Renal pelvis (tissue), 1 donor: ENCODE measurements at regions not wholly inside any gene's neighbourhood (a gene's known extent, or its start where the extent isn't known, plus 50 kb on each side); places are given as distances from the start of the nearest gene placed in this dataset.

Experiments used
- DNase-seq: peaks from one replicate; pipeline ENCODE4 v3.0.0-alpha.2; 2013

GRCh38 chr12:88996200-88996788 is 356.0 kb downstream of the DUSP6 start:
- no peak for DNase-seq

- DNase-seq, result no peak
These were observed 357.3 kb downstream of the DUSP6 start for GRCh38 chr12:88994971-88995370.

DNA sequence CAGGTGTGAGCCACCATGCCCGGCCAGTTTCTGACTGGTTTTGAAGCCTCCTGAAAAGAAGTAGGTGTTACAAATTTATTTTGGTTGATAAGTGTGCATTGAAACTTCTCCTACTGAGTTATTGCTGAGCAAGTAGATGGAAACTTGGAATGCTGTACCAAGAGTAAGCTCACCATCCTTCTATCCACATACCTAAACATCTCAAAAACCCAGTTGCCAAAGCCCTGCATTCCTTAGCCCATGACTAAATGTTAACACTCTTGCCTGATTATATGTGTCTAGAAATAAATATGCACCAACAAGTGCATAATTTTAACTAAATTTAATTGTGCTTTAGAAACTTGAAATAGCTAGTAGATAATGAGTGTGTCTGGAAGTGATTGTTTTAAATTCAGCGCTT is 357.8 kb downstream of the DUSP6 start:
- no peak for DNase-seq

DNA sequence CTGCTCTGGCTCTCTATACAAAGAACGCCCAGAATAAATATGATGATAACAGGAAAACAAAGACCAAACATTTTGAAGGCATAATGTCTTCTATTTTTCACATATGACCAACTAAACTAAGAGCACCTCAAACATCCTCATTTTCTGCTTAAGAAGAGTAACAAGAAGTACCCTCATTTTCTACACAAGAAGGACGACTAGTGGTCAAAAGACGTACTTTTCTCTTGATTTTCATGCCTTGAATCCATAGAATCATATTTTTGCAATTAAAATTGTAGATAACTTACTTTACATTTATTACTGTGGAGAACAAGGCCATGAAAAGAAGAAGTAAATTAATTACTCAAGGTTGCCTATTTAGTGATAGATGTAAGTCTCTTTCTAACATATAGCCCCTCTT is 358.6 kb downstream of the DUSP6 start:
- DNase-seq, result peak; percentile 40

GRCh38 chr12:88986056-88986455 is 366.2 kb downstream of the DUSP6 start:
- DNase-seq, result no peak

GRCh38 chr12:88985631-88986030 is 366.7 kb downstream of the DUSP6 start:
- DNase-seq, result no peak

DNA sequence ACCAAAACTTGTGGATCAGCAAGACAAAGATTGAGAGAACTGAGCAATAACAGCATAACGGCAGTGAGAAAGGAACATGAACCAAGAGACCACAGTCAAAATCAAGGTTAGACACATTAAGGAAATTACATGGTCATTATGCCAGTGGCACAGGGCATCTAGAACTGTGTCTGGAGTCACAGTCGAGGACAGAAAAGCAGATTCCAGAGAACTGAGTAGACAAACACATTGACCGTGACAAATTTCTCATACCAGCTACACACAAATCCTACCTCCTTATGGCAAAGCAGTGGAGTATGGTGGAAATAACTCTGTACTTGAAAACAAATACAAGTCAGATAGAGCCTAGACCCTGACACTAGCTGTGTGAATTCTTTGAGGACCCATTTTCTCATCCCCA is 367.3 kb downstream of the DUSP6 start:
- no peak for DNase-seq

GRCh38 chr12:88982694-88983093 is 369.6 kb downstream of the DUSP6 start:
- no peak for DNase-seq

GRCh38 chr12:88977115-88977514 is 375.2 kb downstream of the DUSP6 start:
- no peak for DNase-seq

DNA sequence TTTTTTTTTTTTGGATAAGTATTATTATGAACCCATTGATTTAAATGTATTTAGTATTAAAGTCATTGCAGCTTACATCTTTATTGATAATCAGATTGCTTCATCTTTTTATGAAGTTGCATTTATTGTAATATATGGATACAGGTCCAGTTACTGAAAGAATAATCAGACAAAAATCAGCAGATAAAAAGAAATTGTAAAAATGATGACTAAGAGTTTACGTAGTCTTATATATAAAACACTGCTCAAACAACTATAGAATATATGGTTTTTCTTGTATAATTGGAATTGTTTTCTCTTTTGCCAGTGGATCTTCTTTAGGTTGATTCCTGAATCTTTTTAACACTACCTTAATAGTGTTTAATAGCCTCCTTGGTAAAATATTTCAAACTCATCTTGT is 378.3 kb downstream of the DUSP6 start:
- DNase-seq, result no peak

DNA sequence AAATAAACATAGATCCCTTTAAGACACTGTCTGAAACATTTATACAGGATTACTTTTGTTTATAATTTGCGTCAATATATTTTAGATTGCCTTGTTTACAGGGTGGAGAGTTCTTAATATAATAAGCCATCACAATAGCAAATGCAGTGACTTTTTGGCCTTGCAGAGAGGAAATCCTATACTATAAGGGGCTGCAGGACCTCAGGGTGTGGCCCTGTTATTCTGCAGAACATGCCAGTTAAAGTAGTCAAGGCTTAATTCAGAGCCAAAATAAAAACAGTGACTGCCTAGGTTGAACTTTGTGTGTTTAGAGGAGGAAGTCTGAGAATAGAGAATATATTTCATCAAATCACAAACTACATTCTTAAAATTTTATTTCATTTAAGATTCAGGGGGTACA is 381.6 kb downstream of the DUSP6 start:
- no peak for DNase-seq

DNA sequence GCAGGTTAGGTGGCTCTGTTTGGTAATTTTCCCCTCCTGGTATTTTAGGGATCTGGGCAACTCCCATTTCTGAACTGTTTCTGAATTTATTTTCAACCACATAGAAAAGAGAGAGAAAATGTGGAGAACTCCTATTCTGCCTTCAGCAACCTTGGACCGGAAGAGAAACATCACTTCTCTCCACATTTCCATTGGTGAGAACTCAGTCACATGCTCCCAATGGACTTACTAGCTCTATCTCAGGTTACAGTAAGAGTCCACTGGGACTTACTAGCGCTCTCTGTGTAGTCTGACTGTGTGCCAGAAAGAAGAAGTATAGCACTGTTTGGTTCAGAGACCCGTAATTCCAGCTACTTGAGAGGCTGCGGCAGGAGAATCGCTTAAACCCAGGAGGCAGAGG is 383.2 kb downstream of the DUSP6 start:
- DNase-seq, result no peak

DNA sequence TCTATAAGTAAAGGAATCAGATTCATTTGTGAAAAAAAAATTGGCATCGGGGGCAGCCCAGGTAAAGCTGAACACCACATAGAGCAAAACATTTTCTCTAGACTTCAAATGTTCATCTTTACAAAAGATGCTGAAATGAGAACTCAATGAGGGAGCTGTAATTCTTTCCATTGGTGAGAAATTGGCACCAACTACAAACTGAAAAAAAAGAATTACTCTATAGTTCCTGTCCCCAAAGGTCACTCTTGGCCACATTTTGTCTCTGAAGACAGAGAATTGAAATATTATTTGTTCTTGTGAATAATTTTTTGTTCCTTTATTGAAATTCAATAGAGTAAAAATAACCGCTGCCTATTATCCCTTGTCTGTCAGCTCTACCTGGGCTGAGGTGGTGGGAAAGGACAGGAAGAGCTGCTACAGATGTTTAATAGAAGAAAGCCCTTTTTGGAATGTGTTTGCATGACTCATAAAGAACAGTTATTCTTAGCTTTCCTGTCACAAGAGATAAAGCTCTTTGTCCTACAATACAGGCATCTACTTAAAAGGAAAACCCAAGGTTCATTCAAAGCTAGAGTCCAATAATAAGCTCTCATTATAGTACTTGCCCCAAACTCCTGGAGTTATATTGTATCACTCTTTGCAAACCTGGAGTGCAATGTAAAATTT is 380.1 kb upstream of the KITLG start:
- no peak for DNase-seq

DNA sequence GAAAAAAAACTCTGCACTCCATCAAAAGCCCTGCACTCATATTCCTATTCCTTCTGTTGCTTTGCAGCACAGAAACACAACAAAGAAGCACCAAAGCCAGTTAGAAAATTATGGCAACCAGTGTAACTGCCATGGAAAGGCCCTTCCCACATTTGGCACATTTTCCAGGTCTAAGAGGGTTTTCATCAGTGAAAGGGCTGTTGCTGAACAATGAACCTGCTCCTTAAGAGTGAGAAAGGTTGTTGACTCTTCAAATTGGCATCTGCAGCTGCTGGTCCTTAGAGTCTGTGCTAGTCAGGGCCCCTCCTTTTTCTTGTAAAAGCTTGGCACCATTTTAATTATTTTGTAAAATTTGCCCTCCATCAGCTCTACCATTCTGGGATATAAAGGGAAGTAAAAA is 378.7 kb upstream of the KITLG start:
- no peak for DNase-seq

GRCh38 chr12:88958153-88958552 is 377.9 kb upstream of the KITLG start:
- no peak for DNase-seq

GRCh38 chr12:88957358-88957757 is 377.1 kb upstream of the KITLG start:
- DNase-seq, result no peak

DNA sequence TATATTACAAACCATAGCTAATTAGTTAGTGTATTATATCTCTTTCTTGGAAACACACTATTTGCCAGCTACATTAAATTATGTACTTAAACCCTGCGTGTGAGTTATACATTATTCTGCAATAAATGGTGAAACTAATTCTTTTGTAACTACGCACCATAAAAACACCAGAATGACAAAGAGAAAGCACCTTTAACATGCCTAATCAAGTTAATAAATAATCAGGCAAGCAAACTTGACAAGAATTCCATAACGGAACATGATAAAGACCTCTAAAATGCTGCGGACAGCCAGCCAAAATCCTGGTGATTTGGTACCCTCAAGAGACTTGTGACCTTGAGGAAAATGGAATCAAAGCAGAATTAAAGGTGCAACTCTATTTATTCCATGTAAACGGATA is 375.3 kb upstream of the KITLG start:
- DNase-seq, result no peak

GRCh38 chr12:88953029-88953586 is 372.8 kb upstream of the KITLG start:
- DNase-seq, result no peak

GRCh38 chr12:88952562-88952942 is 372.3 kb upstream of the KITLG start:
- DNase-seq, result no peak

DNA sequence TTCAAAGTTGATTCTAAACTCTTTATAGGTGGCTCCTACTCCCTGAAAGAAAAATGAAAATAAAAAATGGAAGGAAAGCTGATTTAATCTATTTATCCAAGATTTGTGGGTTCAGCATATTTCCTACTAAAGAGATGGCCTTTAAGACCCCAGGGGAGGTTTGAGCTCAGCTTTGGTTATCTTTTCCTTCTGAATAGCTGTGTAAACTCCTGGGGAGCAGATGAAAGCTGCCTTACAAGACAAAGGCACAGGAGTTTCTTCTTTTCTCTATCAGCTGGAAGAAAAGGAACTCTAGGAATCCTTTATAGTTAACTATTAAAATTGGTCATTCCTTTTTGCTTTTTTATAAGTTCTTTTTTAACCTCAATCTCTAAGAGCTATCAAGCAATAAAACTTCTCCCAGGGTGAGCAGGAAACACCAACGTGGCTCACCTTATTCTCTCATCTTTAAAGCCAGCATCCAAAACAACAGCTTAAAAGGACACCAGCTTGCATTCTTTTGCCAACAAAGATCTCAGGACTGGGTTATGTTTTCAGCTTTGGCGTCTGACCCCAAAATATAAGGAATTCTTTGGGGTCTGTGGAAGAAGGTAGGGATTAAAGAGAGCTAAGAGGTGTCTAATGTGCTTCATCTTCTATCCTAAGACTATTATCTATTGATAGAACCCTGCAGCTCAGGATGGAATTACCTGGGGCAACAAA is 371.7 kb upstream of the KITLG start:
- no peak for DNase-seq

DNA sequence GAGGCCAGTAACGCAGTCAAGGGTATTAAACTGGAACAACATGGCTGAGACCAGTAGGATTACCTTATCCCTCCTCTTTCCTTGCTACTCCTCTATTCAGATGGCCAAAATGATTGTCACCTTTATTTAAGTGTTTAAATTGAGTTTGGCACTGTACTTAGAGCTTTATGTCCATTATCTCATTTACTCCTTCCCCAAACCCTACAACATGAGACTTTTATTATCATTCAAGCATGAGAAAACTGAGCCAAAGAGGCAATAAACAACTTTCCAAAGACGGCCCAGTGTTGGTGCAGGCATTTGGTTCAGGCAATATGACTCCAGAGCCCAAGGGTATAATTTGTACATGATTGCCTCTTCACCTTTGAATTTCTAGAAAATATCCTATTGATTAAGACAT is 370.9 kb upstream of the KITLG start:
- no peak for DNase-seq

GRCh38 chr12:88947486-88948043 is 367.3 kb upstream of the KITLG start:
- no peak for DNase-seq
